GM06990 (cell line): ENCODE measurements at regions not wholly inside any gene's neighbourhood (a gene's known extent, or its start where the extent isn't known, plus 50 kb on each side); places are given as distances from the start of the nearest gene placed in this dataset.

Experiments used
- DNase-seq: peaks from one replicate; pipeline ENCODE4 v3.0.0-alpha.2; 2011; ENCODE audit not compliant: insufficient read length; ENCODE audit errors: extremely low read depth
- H3K27me3 ChIP-seq: replicated peaks from 2 replicates; pipeline ENCODE4 v1.6.0; 2011; ENCODE audit warnings: low read length; ENCODE audit not compliant: control insufficient read depth, insufficient read depth
- H3K36me3 ChIP-seq: 2 replicates; pipeline ENCODE4 v1.5.1; 2011; ENCODE audit warnings: low read length; ENCODE audit not compliant: control insufficient read depth, insufficient read depth
- H3K4me3 ChIP-seq: replicated peaks from 2 replicates; pipeline ENCODE4 v1.5.1; 2011; ENCODE audit warnings: low read depth, mild to moderate bottlenecking, control low read depth, low read length
- TF ChIP-seq, protein P1 (sequence below): IDR thresholded peaks from 2 replicates; pipeline ENCODE4 v1.5.1; 2011; ENCODE audit warnings: low read length, control low read depth, mild to moderate bottlenecking, inconsistent platforms; ENCODE audit not compliant: insufficient read depth, poor library complexity, severe bottlenecking

DNA sequence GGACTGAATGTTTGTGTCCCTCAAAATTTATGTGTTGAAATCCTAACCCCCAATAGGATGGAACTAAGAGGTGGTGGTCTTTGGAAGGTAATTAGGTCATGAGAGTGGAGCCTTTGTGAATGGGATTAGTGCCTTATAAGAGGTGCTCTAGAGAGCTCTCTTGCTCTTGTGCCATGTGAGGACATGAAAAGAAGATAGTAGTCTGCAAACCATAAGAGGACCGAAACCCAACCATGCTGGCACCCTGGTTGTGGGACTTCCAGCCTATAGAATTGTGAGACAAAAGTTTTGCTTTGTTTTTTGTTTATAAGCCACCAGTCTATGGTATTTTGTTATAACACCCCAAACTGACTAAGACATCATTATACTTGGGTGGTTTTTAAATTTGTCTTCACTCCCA, 417.1 kb downstream of the ANKRD50 start:
- Histone ChIP-seq H3K36me3 (no peaks in the 10 kb centered on the region), H3K4me3 (no peak overlapping the region), H3K27me3 (no peaks in the 10 kb centered on the region)
- DNase-seq, result no peak
- TF ChIP-seq, protein P1, sequence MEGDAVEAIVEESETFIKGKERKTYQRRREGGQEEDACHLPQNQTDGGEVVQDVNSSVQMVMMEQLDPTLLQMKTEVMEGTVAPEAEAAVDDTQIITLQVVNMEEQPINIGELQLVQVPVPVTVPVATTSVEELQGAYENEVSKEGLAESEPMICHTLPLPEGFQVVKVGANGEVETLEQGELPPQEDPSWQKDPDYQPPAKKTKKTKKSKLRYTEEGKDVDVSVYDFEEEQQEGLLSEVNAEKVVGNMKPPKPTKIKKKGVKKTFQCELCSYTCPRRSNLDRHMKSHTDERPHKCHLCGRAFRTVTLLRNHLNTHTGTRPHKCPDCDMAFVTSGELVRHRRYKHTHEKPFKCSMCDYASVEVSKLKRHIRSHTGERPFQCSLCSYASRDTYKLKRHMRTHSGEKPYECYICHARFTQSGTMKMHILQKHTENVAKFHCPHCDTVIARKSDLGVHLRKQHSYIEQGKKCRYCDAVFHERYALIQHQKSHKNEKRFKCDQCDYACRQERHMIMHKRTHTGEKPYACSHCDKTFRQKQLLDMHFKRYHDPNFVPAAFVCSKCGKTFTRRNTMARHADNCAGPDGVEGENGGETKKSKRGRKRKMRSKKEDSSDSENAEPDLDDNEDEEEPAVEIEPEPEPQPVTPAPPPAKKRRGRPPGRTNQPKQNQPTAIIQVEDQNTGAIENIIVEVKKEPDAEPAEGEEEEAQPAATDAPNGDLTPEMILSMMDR, result no peak

DNA sequence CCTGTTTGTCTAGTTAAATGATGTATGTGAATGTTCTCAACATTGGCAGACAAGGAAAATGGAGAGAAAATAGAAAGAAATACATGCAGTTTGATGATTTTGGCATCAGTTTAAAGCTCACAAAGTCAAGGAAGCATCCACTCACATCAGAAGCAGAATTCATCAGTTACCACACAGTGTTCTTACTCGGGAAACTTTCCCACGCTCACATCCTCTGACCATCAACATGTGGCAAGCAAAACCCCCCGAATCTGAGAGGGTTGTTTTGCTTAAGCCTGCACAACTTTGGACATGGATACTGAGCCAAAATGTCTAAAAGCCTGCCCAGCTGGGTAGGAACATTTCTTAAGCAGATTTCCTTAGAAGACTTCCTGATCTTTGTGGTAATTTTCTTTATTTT, 407.6 kb downstream of the ANKRD50 start:
- DNase-seq, result no peak
- Histone ChIP-seq H3K27me3 (no peaks in the 10 kb centered on the region), H3K36me3 (no peaks in the 10 kb centered on the region), H3K4me3 (no peak overlapping the region)
- TF ChIP-seq, protein P1, result no peak

DNA sequence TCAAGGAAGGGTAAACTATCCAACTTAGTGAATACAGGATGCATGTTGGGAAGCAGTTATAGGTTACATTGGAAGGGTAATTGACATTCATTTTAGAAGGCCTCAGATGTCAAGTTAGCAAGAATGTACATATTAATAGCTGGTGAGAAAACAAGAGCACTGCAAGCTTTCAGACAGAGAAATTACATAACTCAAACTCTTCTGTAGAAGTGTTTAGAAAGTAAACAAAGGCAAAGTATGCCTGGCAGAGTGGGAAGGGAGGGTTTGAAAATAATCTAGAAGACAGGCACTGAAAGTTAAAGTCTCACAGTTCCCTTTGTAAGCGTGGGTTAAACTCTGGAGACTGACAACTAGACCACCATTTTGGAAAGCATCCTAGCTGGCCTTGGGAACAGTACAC, 406.2 kb downstream of the ANKRD50 start:
- Histone ChIP-seq H3K27me3 (no peaks in the 10 kb centered on the region), H3K4me3 (no peak overlapping the region), H3K36me3 (no peaks in the 10 kb centered on the region)
- no peak for DNase-seq
- TF ChIP-seq, protein P1, result no peak

DNA sequence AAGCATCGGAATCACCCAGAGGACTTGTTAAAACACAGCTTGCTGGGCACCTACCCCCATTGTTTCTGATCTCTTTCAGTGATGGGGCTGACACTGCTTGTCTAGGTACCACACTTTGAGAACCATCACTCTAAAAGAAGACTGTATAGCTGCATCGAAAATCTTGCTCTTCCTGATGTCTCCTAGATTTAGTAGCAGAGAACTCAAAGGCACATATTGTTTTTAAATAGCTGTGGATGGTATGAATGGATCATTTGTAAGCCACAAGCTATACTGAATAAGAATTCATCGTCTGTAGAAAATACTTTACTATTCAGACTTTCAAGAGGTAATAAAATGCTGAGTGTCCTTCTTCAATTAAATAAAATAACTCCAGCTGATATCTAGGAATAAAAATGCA, 405.4 kb downstream of the ANKRD50 start:
- DNase-seq, result no peak
- TF ChIP-seq, protein P1, result no peak

DNA sequence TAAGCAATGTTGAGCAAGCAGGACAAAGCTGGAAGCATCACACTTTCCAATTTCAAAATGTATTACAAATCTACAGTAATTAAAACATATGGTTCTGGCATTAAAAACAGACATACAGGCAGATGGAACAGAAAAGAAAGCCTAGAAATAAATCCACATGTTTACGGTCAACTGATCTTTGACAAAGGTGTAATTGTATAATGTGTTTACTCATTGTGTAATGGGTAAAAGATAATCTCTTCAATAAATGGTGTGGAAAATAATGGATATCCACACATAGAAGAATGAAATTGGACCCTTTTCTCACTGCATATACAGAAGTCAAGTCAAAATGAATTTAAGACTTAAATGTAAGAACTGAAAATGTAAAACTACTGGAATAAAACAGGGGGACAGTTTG, 394.2 kb downstream of the ANKRD50 start:
- H3K4me3 ChIP-seq, result no peak overlapping the region
- H3K36me3 ChIP-seq, result no peaks in the 10 kb centered on the region
- H3K27me3 ChIP-seq, result no peaks in the 10 kb centered on the region
- TF ChIP-seq, protein P1, result no peak
- no peak for DNase-seq

More for the DNA sequence above, 405.4 kb downstream of the ANKRD50 start:
- Histone ChIP-seq H3K36me3 (no peaks in the 10 kb centered on the region), H3K27me3 (no peaks in the 10 kb centered on the region), H3K4me3 (no peak overlapping the region)

DNA sequence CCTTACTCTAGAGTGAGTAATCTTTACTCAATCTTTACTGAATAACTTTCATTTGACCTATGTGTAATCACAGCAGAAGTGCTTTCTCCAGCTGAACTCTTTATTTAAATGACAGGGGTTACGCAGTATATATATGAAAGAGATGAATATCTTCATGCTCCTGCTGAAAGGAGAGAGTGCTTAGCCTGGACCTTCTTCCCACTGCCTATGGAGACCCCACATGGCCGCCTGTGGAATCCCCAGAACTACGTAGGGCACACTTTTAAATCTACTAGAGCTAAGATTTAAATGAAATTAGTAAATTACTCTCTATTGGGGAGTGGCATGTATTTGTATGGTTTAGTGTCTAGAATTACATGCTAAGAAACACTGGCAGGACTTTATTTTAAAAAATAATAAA, 391.2 kb downstream of the ANKRD50 start:
- Histone ChIP-seq H3K27me3 (no peaks in the 10 kb centered on the region), H3K36me3 (no peaks in the 10 kb centered on the region), H3K4me3 (no peak overlapping the region)
- DNase-seq, result no peak
- TF ChIP-seq, protein P1, result no peak
